ENCODE measurements at regions not wholly inside any gene's neighbourhood (a gene's known extent, or its start where the extent isn't known, plus 50 kb on each side); places are given as distances from the start of the nearest gene placed in this dataset.
A peak's percentile ranks its signal among the peaks of the same experiment; 100 is the strongest.

GRCh38 chr1:55418208-55419000, 203.2 kb upstream of the USP24 start:
- no peak for DNase-seq

DNA sequence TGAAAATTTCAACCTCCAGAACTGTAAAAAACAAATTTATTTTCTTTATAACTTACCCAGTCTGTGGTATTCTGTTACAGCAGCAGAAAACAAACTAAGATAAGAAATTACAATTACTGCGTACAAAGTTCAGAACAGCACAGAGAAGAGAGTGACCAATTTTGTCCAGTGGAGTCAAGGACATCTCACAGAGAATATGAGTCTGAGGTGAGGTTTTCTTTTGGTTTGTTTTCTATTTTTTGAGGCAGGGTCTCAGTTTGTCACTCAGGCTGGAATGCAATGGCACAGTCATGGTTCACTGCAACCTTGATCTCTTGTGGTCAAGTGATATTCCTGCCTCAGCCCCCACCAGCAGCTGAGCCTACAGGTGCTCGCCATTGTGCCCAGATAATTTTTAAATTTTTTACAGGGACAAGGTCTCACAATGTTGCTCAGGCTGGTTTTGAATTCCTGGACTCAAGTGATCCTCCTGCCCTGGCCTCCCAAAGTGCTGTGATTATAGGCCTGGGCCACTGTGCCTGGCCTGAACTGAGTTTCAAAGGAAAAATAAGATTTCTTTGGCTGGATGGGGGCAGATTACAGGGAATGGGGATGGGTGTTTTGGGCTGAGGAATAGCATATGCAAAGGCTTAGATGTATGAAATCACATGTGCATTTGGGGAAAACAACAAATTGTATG, 201.1 kb upstream of the USP24 start:
- no peak for DNase-seq

GRCh38 chr1:55413286-55413685, 198.1 kb upstream of the USP24 start:
- no peak for DNase-seq

DNA sequence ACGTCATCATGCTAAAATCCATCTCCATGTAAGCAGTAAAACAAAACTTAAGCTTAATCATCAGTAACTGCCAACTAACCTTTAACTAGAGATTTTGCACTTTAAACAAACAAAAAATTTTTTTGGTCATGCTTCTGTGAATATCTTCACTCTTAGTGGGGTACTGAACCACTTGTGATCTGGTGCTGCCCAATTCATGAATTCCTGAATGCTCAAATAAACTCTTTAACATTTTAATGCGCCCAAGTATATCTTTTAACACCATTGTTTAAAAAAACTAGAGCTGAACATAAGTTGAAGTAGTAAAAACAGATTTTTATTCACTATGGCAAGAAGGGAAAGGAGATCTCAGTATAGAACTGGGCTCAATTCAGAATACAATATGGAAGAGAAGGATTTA, 196.9 kb upstream of the USP24 start:
- no peak for DNase-seq

GRCh38 chr1:55402671-55403464, 187.7 kb upstream of the USP24 start:
- DNase-seq: no peak

- no peak for DNase-seq
Measured at GRCh38 chr1:55402142-55402541, 187.0 kb upstream of the USP24 start.

DNA sequence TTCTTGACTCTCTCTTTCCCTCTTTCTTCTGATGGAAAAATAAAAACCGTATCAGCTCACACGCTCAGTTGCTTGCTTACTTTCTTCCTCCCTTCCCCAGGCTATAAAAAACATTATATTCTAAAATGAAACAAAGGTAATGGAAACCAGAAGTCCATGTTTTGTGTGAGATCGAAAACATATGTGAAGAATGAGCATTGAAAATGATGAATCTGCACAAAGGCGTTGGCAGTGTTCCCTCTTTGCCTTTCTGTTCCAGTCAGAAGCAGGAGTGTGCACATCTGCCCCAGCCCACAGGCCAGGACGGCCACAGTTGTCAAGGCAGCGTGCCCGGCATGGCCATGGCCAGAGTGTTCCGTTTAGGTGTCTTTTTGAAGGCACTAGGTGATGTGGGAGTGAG, 185.3 kb upstream of the USP24 start:
- DNase-seq: no peak

- peak in 1 of 2 experiments; percentile 41 for DNase-seq
Measured at GRCh38 chr1:55399346-55399745, 184.2 kb upstream of the USP24 start.

DNA sequence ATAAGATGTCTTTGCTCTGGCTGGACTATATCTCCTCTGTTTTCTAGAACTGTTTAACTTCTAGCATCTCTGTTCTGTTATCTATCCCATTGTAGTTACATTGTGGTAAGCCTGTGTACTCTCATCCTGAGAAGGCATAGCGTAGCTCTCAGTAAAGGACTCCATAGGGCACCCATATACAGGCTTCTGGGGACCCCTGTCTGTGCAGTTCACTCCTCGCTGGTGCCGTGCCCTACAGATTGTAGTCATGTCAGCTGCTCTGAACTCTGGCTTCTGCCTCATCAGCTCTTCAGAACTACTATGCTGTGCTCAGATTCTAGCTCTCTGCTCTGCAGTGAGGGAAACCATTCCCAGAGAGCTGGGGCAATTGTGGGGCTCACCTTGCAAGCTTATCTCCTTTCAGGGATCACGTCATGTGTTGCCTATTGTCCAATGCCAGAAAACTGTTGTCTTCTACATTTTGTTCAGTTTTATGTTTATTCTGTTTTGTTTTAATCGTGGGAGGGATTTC, 181.3 kb upstream of the USP24 start:
- no peak for DNase-seq

DNA sequence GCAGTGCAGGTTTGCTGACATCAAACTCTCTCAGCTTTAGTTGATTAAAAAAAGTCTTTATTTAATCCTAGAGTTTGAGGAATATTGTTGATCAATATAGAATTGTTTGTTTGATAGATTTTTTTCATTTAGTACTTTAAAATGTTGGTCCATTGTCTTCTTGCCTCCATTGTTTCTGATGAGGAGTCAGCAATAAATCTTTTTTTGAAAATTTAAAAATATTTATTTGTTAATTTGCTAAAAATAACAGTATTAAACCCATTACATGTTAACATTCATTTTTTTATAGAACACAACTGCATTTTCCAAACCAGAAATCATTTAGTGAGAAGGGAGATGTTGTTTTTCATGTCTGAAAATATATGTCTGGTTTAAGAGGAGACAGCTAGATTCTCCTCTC, 173.8 kb upstream of the USP24 start:
- no peak for DNase-seq

DNA sequence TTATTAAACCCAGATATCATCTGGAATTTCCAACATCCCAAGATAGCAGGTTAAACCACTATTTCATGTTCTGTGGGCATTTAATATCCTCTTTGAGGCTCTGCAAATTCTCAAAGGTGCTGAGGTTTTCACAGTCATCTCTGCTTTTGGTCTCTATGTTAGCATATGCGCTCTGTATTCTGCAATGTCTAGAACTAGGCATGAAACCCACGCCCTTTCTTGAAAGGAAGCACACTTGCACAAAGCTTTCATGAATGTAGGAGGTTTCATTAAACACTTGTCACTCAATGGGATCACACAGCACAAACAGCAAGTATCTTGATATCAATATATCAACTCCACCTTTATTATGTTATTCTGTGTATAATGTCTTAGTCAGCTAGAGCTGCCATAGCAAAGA, 172.0 kb upstream of the USP24 start:
- DNase-seq: no peak

- no peak for DNase-seq
Measured at GRCh38 chr1:55386456-55386855, 171.3 kb upstream of the USP24 start.

- DNase-seq: no peak
Measured at GRCh38 chr1:55385402-55386018, 170.3 kb upstream of the USP24 start.

DNA sequence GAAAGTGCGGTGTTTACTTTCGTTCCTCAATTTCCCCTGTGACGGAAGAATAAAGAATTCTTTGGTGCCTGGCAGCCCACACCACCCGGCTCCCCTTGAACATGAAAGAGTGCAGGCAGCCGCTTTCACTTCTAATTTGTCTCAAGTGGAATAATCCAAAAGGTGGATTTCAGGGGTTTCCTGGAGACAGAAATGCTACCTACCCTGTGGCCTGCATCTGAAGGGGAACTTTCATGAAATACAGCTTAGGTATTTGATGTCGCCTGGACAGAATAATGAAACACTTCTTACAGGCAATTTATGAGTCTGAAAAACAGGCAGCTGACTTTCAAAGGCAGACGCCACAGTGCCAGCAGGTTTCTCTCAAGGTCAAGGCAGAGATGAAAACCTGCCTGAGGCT, 169.5 kb upstream of the USP24 start:
- no peak for DNase-seq

DNA sequence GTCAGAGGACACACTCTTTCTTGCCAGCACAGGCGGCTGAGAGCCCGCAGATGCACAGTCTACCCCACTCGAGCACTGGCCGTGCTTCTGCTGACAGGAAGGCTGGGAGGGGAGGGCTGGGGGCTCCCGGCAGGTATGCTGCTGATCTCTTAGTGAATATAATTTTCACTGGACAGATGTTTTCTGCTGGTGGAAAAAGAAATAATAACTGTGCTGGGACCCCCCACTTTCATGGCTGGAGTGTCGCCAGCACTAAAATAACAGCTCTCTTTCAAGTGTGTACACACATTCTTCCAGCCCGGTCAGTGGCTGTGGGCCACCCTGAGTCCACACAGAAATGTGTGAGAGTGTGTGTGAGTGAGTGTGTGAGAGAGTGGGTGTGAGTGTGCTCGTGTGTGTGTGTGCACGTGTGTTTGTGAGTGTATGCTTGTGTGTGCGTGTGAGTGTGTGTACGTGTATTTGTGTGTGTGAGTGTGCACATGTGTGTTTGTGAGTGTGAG, 167.7 kb upstream of the USP24 start:
- peak; percentile 16 to 43 for DNase-seq

DNA sequence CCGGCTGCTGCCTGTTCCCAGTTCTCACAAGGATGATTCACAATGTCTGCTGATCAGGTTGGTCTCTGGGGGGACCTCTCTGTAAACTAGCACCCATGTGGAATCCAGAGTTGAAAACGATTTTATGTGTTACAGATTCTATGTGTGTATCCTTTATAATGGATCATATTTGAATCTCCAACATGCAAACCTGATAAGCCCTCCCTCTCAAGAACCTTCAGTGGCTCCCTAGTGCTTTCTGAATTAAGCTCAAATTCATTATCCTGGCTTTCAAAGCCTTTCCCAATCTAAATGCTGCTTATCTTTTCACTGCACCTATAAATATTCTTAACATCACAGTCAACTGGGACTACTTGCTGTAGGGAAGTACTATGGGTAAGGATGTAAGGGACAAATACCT, 166.8 kb upstream of the USP24 start:
- DNase-seq: no peak

DNA sequence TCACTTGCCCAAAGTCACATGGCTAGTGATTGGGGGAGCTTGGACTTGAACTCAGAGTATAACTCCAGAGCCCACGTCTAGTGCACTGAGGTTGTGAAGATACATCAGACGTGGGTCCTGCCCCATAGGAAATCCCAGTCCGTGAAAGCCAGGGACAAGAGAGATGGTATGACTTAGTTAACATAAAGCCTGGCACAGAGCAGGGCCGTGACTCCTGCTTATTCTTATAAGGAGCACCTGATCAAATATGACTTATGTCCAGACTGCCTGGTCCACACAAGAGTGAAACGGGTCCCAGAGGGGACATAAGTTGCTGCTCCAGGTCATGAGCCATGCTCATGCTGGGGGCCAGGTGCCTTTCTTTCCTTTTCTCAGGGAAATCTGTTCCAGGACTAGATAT, 166.3 kb upstream of the USP24 start:
- no peak for DNase-seq

DNA sequence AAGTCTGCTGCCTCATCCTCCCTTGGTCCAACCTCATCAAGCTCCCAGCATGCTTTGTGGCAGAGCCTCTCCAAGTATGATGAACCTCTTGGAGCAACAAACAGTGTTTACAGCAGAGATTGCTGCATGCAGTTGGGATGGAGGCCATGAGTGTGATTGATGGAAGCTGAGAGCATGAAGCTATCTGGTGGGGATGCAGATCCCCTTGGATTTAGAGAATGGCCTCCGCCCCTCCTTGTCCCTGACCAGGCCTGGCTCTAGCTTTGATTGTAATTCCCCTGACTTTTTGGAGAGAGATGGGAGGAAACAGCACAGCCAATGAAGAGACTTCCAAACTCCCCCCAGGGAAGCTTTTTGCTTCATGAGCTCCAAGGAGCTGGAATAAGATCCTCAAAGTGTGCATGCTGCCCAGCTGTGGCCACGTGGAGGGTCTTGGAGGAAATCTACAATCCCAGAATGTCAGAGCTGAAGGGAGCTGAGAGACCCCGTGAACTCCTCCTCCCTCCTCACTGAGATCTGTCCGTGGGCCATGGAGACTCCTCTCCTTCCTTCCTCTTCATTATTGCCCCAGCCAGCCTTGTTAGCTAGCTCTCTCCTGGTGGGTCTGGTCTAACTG, 165.3 kb upstream of the USP24 start:
- DNase-seq: no peak

GRCh38 chr1:55378582-55378981, 163.4 kb upstream of the USP24 start:
- DNase-seq: peak; percentile 7 to 27

DNA sequence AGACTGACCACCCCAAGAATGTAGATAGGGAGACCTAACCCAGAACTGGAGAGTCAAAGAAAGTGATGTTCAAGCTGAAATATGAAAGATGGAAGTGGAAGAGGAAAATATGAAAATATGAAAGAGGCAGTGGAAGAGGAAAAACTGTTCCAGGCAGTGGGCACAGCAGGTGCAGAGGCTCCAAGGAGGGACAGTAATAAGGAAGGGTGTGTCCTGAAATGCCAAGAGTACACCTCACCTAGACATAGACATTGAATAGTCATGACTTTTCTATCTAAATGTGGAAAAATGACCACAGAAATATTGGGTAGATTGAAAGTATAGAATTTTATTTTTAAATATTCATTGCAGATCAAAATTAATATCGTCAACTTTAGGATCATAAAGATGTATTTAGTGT, 161.7 kb upstream of the USP24 start:
- no peak for DNase-seq

GRCh38 chr1:55375617-55376258, 160.6 kb upstream of the USP24 start:
- DNase-seq: peak; percentile 24 to 37

Measured in NCI-H2081 (cell line).